ENCODE measurements at regions not wholly inside any gene's neighbourhood (a gene's known extent, or its start where the extent isn't known, plus 50 kb on each side); places are given as distances from the start of the nearest gene placed in this dataset.

DNA sequence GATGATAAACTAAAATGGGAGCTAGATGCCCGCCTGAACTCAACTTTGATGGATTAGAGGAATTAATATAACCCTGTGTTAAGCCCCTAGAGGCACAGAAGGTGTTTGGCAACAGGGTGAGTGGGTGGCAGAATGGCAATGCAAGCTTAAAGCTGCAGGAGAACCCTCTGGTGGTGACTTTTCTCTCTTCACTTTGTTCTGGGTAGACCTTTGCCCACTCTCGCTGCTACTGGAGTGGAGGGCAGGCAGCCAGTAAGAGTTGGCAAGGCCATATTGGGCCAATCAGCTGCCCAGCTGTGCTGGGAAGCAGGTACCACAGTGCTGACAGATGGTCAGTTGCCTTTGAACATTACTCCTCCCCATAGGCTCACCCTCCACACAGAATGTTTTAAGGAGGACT is 468.2 kb downstream of the MMUT start:
- TF ChIP-seq, protein P1, sequence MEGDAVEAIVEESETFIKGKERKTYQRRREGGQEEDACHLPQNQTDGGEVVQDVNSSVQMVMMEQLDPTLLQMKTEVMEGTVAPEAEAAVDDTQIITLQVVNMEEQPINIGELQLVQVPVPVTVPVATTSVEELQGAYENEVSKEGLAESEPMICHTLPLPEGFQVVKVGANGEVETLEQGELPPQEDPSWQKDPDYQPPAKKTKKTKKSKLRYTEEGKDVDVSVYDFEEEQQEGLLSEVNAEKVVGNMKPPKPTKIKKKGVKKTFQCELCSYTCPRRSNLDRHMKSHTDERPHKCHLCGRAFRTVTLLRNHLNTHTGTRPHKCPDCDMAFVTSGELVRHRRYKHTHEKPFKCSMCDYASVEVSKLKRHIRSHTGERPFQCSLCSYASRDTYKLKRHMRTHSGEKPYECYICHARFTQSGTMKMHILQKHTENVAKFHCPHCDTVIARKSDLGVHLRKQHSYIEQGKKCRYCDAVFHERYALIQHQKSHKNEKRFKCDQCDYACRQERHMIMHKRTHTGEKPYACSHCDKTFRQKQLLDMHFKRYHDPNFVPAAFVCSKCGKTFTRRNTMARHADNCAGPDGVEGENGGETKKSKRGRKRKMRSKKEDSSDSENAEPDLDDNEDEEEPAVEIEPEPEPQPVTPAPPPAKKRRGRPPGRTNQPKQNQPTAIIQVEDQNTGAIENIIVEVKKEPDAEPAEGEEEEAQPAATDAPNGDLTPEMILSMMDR (conservative IDR thresholded peaks at IDR 0.05 in 1 of 2, IDR thresholded peaks at IDR 0.05 in 1 of 2; ENCODE audit: extremely low read depth in 1 of 2, insufficient read depth in 1 of 2, low read depth in 1 of 2, low read length in 2 of 2), result peak in 1 of 2 donors; percentile 11
- no peak for TF ChIP-seq EZH2 (IDR thresholded peaks at IDR 0.05; ENCODE audit: borderline replicate concordance, low read length)

Measured in mammary epithelial cell (primary cell).